ENCODE measurements at regions not wholly inside any gene's neighbourhood (a gene's known extent, or its start where the extent isn't known, plus 50 kb on each side); places are given as distances from the start of the nearest gene placed in this dataset.

GRCh38 chr7:56188823-56189346 is 72.7 kb upstream of the NUPR2 start:
- no peak for DNase-seq
- H3K9me3 ChIP-seq, result no peaks in the 10 kb centered on the region
- no peaks in the 10 kb centered on the region for H3K4me1 ChIP-seq
- H3K36me3 ChIP-seq, result no peaks in the 10 kb centered on the region
- H3K27ac ChIP-seq, result no peak overlapping the region
- no peak for TF ChIP-seq POLR2A (IDR thresholded peaks at IDR 0.05)
- TF ChIP-seq CTCF (IDR thresholded peaks at IDR 0.05), result no peak
- no peak overlapping the region for H3K4me3 ChIP-seq
- H3K27me3 ChIP-seq, result no peaks in the 10 kb centered on the region

GRCh38 chr7:56188376-56188775 is 72.2 kb upstream of the NUPR2 start:
- Histone ChIP-seq H3K27me3 (no peaks in the 10 kb centered on the region), H3K9me3 (no peaks in the 10 kb centered on the region), H3K36me3 (no peaks in the 10 kb centered on the region), H3K4me1 (no peaks in the 10 kb centered on the region), H3K4me3 (no peak overlapping the region), H3K27ac (no peak overlapping the region)
- TF ChIP-seq CTCF (IDR thresholded peaks at IDR 0.05) (no peak), POLR2A (IDR thresholded peaks at IDR 0.05) (no peak)
- DNase-seq, result no peak

- DNase-seq, result no peak
- H3K36me3 ChIP-seq, result no peaks in the 10 kb centered on the region
- H3K4me3 ChIP-seq, result no peak overlapping the region
- H3K27ac ChIP-seq, result no peak overlapping the region
- H3K4me1 ChIP-seq, result no peaks in the 10 kb centered on the region
- no peak for TF ChIP-seq POLR2A (IDR thresholded peaks at IDR 0.05)
- no peak for TF ChIP-seq CTCF (IDR thresholded peaks at IDR 0.05)
- H3K27me3 ChIP-seq, result no peaks in the 10 kb centered on the region
- H3K9me3 ChIP-seq, result no peaks in the 10 kb centered on the region
Observed at GRCh38 chr7:56181010-56181409, 64.8 kb upstream of the NUPR2 start.

- peak overlapping the region; percentile 14 to 40 (median 20) for H3K4me3 ChIP-seq
- TF ChIP-seq POLR2A (IDR thresholded peaks at IDR 0.05) (no peak), CTCF (IDR thresholded peaks at IDR 0.05) (no peak)
- no peaks in the 10 kb centered on the region for H3K36me3 ChIP-seq
- peaks cover 0 to 6% (median 0%) of the 10 kb centered on the region in 4 donors for H3K9me3 ChIP-seq
- no peak overlapping the region for H3K27ac ChIP-seq
- H3K4me1 ChIP-seq, result no peaks in the 10 kb centered on the region
- H3K27me3 ChIP-seq, result no peaks in the 10 kb centered on the region
- no peak for DNase-seq
Observed at GRCh38 chr7:56175771-56176170, 59.6 kb upstream of the NUPR2 start.

GRCh38 chr7:56174875-56175760 is 58.9 kb upstream of the NUPR2 start:
- no peak for TF ChIP-seq POLR2A (IDR thresholded peaks at IDR 0.05)
- no peak for TF ChIP-seq CTCF (IDR thresholded peaks at IDR 0.05)
- Histone ChIP-seq H3K4me1 (no peaks in the 10 kb centered on the region), H3K27me3 (no peaks in the 10 kb centered on the region), H3K9me3 (peaks cover 0 to 6% (median 0%) of the 10 kb centered on the region in 4 donors), H3K36me3 (no peaks in the 10 kb centered on the region), H3K4me3 (peak overlapping the region; percentile 14 to 40 (median 20)), H3K27ac (no peak overlapping the region)
- DNase-seq, result peak in 1 of 3 donors; percentile 51

Measured in Peyer's patch (tissue), 4 donors.